ENCODE measurements at regions not wholly inside any gene's neighbourhood (a gene's known extent, or its start where the extent isn't known, plus 50 kb on each side); places are given as distances from the start of the nearest gene placed in this dataset.

GRCh38 chr12:43286986-43287385, 265.0 kb downstream of the ADAMTS20 start:
- TF ChIP-seq POLR2AphosphoS5 (IDR thresholded peaks at IDR 0.05) (no peak), POLR2A (IDR thresholded peaks at IDR 0.05) (no peak)
